IMR-90 (cell line): ENCODE measurements at regions not wholly inside any gene's neighbourhood (a gene's known extent, or its start where the extent isn't known, plus 50 kb on each side); places are given as distances from the start of the nearest gene placed in this dataset.

ENCODE experiments used
- ATAC-seq: fragments of 200-7000 bp; cut with Tn5 transposase; 2 replicates; pipeline ENCODE4 v1.9.1; 2020; ENCODE audit warnings: low read depth, mild to moderate bottlenecking, moderate library complexity
- BruUV-seq: library from RNA; stranded (reverse); fragments of 400-500 nt; replicated peaks from 2 replicates; lab custom pipeline; 2021; lab: Mats Ljungman, UMichigan
- CTCF ChIA-PET: fragments of 300-600 bp; formaldehyde crosslinking; extraction: SDS; loops from one replicate; lab custom pipeline; 2021; ENCODE audit warnings: antibody characterized with exemption; lab: Yijun Ruan, JAX
- POLR2A ChIA-PET: fragments of 300-600 bp; sonication (Branson Sonifier 250); formaldehyde crosslinking; loops from one replicate; lab custom pipeline; 2022; ENCODE audit warnings: antibody characterized with exemption; ENCODE audit not compliant: unreplicated experiment; lab: Charles Lee
- DNase-seq: peaks from one replicate; pipeline ENCODE4 v3.0.0; 2013
- H2AFZ ChIP-seq: replicated peaks from 2 replicates; pipeline ENCODE3; 2013; ENCODE audit warnings: low read length, mild to moderate bottlenecking; ENCODE audit not compliant: poor library complexity
- H2AK5ac ChIP-seq: 2 replicates; pipeline ENCODE4 v1.6.1; 2013; ENCODE audit warnings: low read depth, low read length, inconsistent platforms
- H2AK9ac ChIP-seq: replicated peaks from 2 replicates; pipeline ENCODE3; 2013; ENCODE audit warnings: mild to moderate bottlenecking, low read depth, low read length, moderate library complexity; ENCODE audit not compliant: poor library complexity
- H2BK120ac ChIP-seq: 2 replicates; pipeline ENCODE4 v1.6.1; 2013; ENCODE audit warnings: low read depth, low read length, inconsistent platforms
- H2BK15ac ChIP-seq: 3 replicates; pipeline ENCODE4 v1.6.1; 2013; ENCODE audit warnings: low read depth, low read length, inconsistent platforms
- H2BK20ac ChIP-seq: 2 replicates; pipeline ENCODE4 v1.6.1; 2013; ENCODE audit warnings: low read depth, mild to moderate bottlenecking, inconsistent platforms, low read length, moderate library complexity
- H2BK5ac ChIP-seq: 2 replicates; pipeline ENCODE4 v1.6.1; 2013; ENCODE audit warnings: mild to moderate bottlenecking, low read depth, low read length, inconsistent platforms; ENCODE audit not compliant: poor library complexity, severe bottlenecking
- H3K14ac ChIP-seq: replicated peaks from 2 replicates; pipeline ENCODE4 v1.6.1; 2013; ENCODE audit warnings: low read depth, low read length, inconsistent platforms
- H3K18ac ChIP-seq: 2 replicates; pipeline ENCODE4 v1.6.1; 2013; ENCODE audit warnings: low read depth, low read length, control low read depth
- H3K23ac ChIP-seq: 2 replicates; pipeline ENCODE4 v1.6.1; 2013; ENCODE audit warnings: low read depth, low read length, inconsistent platforms
- H3K27ac ChIP-seq: 2 replicates; pipeline ENCODE4 v1.5.1; 2013; ENCODE audit warnings: mild to moderate bottlenecking, control low read depth, low read length; ENCODE audit not compliant: insufficient read depth
- H3K27me3 ChIP-seq: 2 replicates; pipeline ENCODE4 v1.6.1; 2013; ENCODE audit warnings: low read length; ENCODE audit not compliant: control insufficient read depth, insufficient read depth
- H3K36me3 ChIP-seq: 2 replicates; pipeline ENCODE4 v1.6.1; 2013; ENCODE audit warnings: low read length, mixed read lengths; ENCODE audit not compliant: control insufficient read depth, insufficient read depth
- H3K4ac ChIP-seq: 2 replicates; pipeline ENCODE4 v1.6.1; 2013; ENCODE audit warnings: low read depth, low read length, inconsistent platforms
- H3K4me1 ChIP-seq: 2 replicates; pipeline ENCODE4 v1.6.1; 2013; ENCODE audit warnings: low read length, mixed read lengths; ENCODE audit not compliant: control insufficient read depth, insufficient read depth
- H3K4me2 ChIP-seq: 2 replicates; pipeline ENCODE4 v1.6.1; 2013; ENCODE audit warnings: low read depth, mild to moderate bottlenecking, control low read depth, low read length, moderate library complexity
- H3K4me3 ChIP-seq: 2 replicates; pipeline ENCODE4 v1.5.1; 2013; ENCODE audit warnings: low read depth, mild to moderate bottlenecking, control low read depth, low read length, moderate library complexity; ENCODE audit not compliant: insufficient read depth
- H3K56ac ChIP-seq: 2 replicates; pipeline ENCODE4 v1.6.1; 2013; ENCODE audit warnings: low read length, inconsistent platforms; ENCODE audit not compliant: insufficient read depth; ENCODE audit errors: extremely low read depth
- H3K79me1 ChIP-seq, 2 experiments: 2 replicates each; pipeline ENCODE4 v1.6.1; 2013; ENCODE audit warnings: low read length in 2 of 2, inconsistent platforms in 1 of 2, low read depth in 1 of 2
- H3K9ac ChIP-seq: 2 replicates; pipeline ENCODE4 v1.6.1; 2013; ENCODE audit warnings: low read depth, low read length, control low read depth
- H3K9me1 ChIP-seq: 2 replicates; pipeline ENCODE4 v1.6.1; 2013; ENCODE audit warnings: low read length, inconsistent platforms; ENCODE audit not compliant: insufficient read depth
- H3K9me3 ChIP-seq: 2 replicates; pipeline ENCODE4 v1.6.1; 2013; ENCODE audit warnings: low read length; ENCODE audit not compliant: control insufficient read depth, insufficient read depth
- H4K20me1 ChIP-seq: 2 replicates; pipeline ENCODE4 v1.6.1; 2013; ENCODE audit warnings: low read length, inconsistent platforms; ENCODE audit not compliant: insufficient read depth
- H4K5ac ChIP-seq: 2 replicates; pipeline ENCODE4 v1.6.1; 2013; ENCODE audit warnings: mild to moderate bottlenecking, low read depth, low read length, control low read depth
- H4K8ac ChIP-seq, 2 experiments: 2 replicates each; pipeline ENCODE4 v1.6.1; 2013; ENCODE audit warnings: low read depth in 2 of 2, low read length in 2 of 2, control low read depth in 1 of 2, inconsistent platforms in 1 of 2
- H4K91ac ChIP-seq: 2 replicates; pipeline ENCODE4 v1.6.1; 2013; ENCODE audit warnings: low read depth, low read length, inconsistent platforms; ENCODE audit not compliant: insufficient read depth
- MAFK ChIP-seq: IDR thresholded peaks from 2 replicates; pipeline ENCODE4 v1.6.1; 2012; ENCODE audit warnings: low read depth, low read length, improper control_type of control experiment
- POLR2A ChIP-seq: IDR thresholded peaks from 2 replicates; pipeline ENCODE4 v1.6.1; 2012; ENCODE audit warnings: mild to moderate bottlenecking, low read depth, low read length
- WGBS, 2 experiments: methylation state at CpG; one replicate each; pipeline versions ENCODE4 v1.1.5 to v1.1.7; 2013; ENCODE audit warnings: missing lambda C conversion rate in 2 of 2; ENCODE audit not compliant: insufficient read length in 1 of 2; ENCODE audit errors: extremely low coverage in 2 of 2; 5-methylcytosine and 5-hydroxymethylcytosine counted together
- dilution Hi-C: fragments of 300-500 bp; cut with HindIII; formaldehyde crosslinking; loops from one replicate; pipeline ENCODE4 v1.14.3; 2018; ENCODE audit warnings: low sequenced_read_pairs; ENCODE audit not compliant: unreplicated experiment
- in situ Hi-C: fragments of 300-500 bp; cut with MboI; formaldehyde crosslinking; loops from 3 replicates; pipeline ENCODE4 v1.14.3; 2019; ENCODE audit warnings: low sequenced_read_pairs, inconsistent platforms, mixed read lengths
- intact Hi-C: fragments of 100-400 bp; cut with micrococcal nuclease; formaldehyde crosslinking; loops from 2 replicates; pipeline ENCODE4 v1.10.0; 2022

GRCh38 chr3:102020735-102021134 is 171.4 kb downstream of the NFKBIZ start:
- no peak overlapping the region for H2BK20ac ChIP-seq
- no peaks in the 10 kb centered on the region for H3K36me3 ChIP-seq
- CTCF ChIA-PET, result no interaction called here
- no peak overlapping the region for H3K4me3 ChIP-seq
- no peak overlapping the region for H2AFZ ChIP-seq
- H2AK9ac ChIP-seq, result no peak overlapping the region
- H3K9ac ChIP-seq, result no peak overlapping the region
- WGBS, 2 experiments, result no CpG with 5 or more reads among the region's 1 CpG
- no peaks in the 10 kb centered on the region for H3K4me1 ChIP-seq
- dilution Hi-C loops (no loop called here), in situ Hi-C loops (no loop called here), intact Hi-C loops (no loop called here)
- H3K18ac ChIP-seq, result no peak overlapping the region
- no peaks in the 10 kb centered on the region for H3K27me3 ChIP-seq
- H3K9me1 ChIP-seq, result no peaks in the 10 kb centered on the region
- H3K4ac ChIP-seq, result no peak overlapping the region
- no peaks in the 10 kb centered on the region for H4K20me1 ChIP-seq
- H2AK5ac ChIP-seq, result no peak overlapping the region
- H2BK15ac ChIP-seq, result no peak overlapping the region
- POLR2A ChIA-PET, result no interaction called here
- no peak overlapping the region for H4K91ac ChIP-seq
- H2BK5ac ChIP-seq, result no peak overlapping the region
- no peak overlapping the region for H2BK120ac ChIP-seq
- no peaks in the 10 kb centered on the region for H3K79me1 ChIP-seq
- BruUV-seq, result no TSS peak
- ATAC-seq (no peak), DNase-seq (no peak)
- H4K5ac ChIP-seq, result no peak overlapping the region
- H3K14ac ChIP-seq, result no peak overlapping the region
- H3K27ac ChIP-seq, result no peak overlapping the region
- no peak overlapping the region for H4K8ac ChIP-seq
- no peak overlapping the region for H3K23ac ChIP-seq
- no peaks in the 10 kb centered on the region for H3K9me3 ChIP-seq
- TF ChIP-seq POLR2A (no peak), MAFK (peak; percentile 38; the same call in 1 of the 2 replicates)
- no peak overlapping the region for H3K4me2 ChIP-seq
- H3K56ac ChIP-seq, result no peak overlapping the region
